ENCODE measurements at regions not wholly inside any gene's neighbourhood (a gene's known extent, or its start where the extent isn't known, plus 50 kb on each side); places are given as distances from the start of the nearest gene placed in this dataset.

DNA sequence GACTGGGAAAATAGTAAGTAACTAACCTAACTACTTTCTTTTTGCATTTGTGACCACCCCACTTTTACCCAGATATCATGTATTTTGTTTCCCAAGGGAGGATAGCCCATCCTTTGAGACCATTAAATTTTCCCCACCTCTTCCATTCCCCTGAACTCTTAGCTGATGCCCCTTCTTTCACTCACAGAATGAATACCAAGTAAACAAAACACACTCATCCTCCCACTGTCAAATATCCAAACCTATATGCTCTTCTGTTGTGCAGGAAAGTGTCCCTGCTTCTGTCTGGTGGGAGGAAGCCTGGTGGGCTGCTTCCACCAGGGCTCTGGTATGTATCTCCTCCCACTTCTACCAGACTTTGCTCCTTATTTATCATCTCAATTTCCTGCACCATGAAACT lies 64.6 kb upstream of the PARD3B start:
- H3K9me3 ChIP-seq: no peaks in the 10 kb centered on the region
- H3K4me1 ChIP-seq: no peaks in the 10 kb centered on the region
- H3K4me3 ChIP-seq: no peak overlapping the region
- intact Hi-C loops (cut with DNase I): no loop called here
- H3K27me3 ChIP-seq: no peaks in the 10 kb centered on the region
- H3K27ac ChIP-seq: no peak overlapping the region
- DNase-seq (no peak), ATAC-seq (no peak)
- TF ChIP-seq POLR2A (IDR thresholded peaks at IDR 0.05): no peak
- TF ChIP-seq, protein P1, sequence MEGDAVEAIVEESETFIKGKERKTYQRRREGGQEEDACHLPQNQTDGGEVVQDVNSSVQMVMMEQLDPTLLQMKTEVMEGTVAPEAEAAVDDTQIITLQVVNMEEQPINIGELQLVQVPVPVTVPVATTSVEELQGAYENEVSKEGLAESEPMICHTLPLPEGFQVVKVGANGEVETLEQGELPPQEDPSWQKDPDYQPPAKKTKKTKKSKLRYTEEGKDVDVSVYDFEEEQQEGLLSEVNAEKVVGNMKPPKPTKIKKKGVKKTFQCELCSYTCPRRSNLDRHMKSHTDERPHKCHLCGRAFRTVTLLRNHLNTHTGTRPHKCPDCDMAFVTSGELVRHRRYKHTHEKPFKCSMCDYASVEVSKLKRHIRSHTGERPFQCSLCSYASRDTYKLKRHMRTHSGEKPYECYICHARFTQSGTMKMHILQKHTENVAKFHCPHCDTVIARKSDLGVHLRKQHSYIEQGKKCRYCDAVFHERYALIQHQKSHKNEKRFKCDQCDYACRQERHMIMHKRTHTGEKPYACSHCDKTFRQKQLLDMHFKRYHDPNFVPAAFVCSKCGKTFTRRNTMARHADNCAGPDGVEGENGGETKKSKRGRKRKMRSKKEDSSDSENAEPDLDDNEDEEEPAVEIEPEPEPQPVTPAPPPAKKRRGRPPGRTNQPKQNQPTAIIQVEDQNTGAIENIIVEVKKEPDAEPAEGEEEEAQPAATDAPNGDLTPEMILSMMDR (IDR thresholded peaks at IDR 0.05): no peak
- H3K36me3 ChIP-seq: no peaks in the 10 kb centered on the region

DNA sequence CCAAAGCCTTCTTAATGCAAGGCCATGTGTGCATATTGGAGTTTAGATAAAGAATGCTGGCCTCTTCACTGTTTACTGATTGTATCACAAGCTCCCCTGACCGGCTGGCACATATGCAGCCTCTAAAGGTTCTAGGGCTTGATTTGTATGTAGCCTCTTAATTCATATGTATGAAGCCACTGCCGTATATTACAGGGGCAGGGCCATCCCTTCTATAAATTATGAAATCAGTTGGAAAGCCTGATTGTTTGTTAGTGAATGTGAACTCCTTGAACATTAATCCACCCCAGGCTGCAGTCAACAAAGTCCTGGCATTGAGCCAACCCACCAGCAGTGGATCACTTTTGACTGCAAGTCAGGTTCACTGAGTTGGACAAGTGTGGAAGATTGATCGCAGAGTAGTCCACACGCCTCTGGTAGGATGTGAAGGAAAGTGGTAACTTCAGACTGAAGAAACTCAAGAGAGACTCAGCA lies 61.6 kb upstream of the PARD3B start:
- H3K4me3 ChIP-seq: no peak overlapping the region
- intact Hi-C loops (cut with DNase I): no loop called here
- H3K9me3 ChIP-seq: no peaks in the 10 kb centered on the region
- no peaks in the 10 kb centered on the region for H3K27me3 ChIP-seq
- TF ChIP-seq POLR2A (IDR thresholded peaks at IDR 0.05): no peak
- TF ChIP-seq, protein P1 (IDR thresholded peaks at IDR 0.05): no peak
- 24% methylated on average over 4 of the region's 4 CpGs for WGBS (ENCODE audit: insufficient coverage, low coverage, low lambda C conversion rate, missing lambda C conversion rate)
- DNase-seq: peak in 2 of 3 donors; percentile 37 to 61
- H3K4me1 ChIP-seq: no peaks in the 10 kb centered on the region
- peak; percentile 65 to 82 (median 77) for ATAC-seq
- no peak overlapping the region for H3K27ac ChIP-seq
- no peaks in the 10 kb centered on the region for H3K36me3 ChIP-seq

DNA sequence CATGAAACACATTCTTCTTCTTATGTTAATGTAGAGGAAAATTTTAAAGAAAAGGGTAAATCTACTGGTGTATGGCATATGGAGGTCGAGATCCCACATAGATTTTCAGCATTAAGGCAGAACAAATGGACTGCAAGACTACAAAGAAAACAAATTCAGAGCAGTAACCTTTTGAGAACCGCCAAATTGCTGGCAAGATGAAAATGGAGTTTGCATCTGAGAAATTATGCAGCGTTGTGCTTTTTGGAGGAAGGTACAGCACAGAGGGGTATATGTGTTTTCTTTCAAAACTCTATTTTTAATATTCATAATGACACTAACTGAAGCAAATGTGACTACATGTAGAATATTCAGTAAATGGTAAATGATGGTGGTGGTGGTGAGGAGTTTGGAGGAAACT lies 59.0 kb upstream of the PARD3B start:
- ATAC-seq: no peak
- intact Hi-C loops (cut with DNase I): no loop called here
- TF ChIP-seq POLR2A (IDR thresholded peaks at IDR 0.05): no peak
- TF ChIP-seq, protein P1 (IDR thresholded peaks at IDR 0.05): no peak

DNA sequence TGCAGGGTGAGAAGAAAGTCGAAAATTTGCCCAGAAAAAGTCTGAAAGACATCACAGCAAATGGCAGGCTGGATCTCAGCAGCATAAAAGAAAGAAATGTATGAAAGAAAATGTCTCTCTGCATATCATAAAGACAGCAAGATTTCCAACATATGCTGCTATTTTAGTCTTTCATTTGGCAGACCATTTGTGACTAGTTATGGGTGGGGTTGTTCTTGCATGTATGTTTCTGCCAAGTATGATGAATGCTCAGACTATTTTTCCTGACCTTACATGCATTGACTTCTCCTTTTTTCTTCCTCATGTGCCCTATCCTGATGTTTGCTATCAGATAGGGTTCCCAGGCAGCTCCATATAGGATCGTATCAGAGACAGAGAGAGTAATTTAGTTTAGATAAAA lies 58.5 kb upstream of the PARD3B start:
- DNase-seq: no peak
- intact Hi-C loops (cut with DNase I): no loop called here
- WGBS (ENCODE audit: insufficient coverage, low coverage, low lambda C conversion rate, missing lambda C conversion rate): 37% methylated on average over 2 of the region's 2 CpGs
- TF ChIP-seq POLR2A (IDR thresholded peaks at IDR 0.05): no peak
- TF ChIP-seq, protein P1 (IDR thresholded peaks at IDR 0.05): no peak
- Histone ChIP-seq H3K9me3 (no peaks in the 10 kb centered on the region), H3K27me3 (no peaks in the 10 kb centered on the region), H3K27ac (no peak overlapping the region), H3K4me3 (no peak overlapping the region), H3K4me1 (no peaks in the 10 kb centered on the region), H3K36me3 (no peaks in the 10 kb centered on the region)
- no peak for ATAC-seq

More for the DNA sequence above, 59.0 kb upstream of the PARD3B start:
- Histone ChIP-seq H3K27ac (no peak overlapping the region), H3K9me3 (no peaks in the 10 kb centered on the region), H3K36me3 (no peaks in the 10 kb centered on the region), H3K27me3 (no peaks in the 10 kb centered on the region), H3K4me3 (no peak overlapping the region), H3K4me1 (no peaks in the 10 kb centered on the region)
- DNase-seq: no peak
- 84% methylated on average over 3 of the region's 3 CpGs for WGBS (ENCODE audit: insufficient coverage, low coverage, low lambda C conversion rate, missing lambda C conversion rate)

All from right lobe of liver (tissue), 6 donors.